GM12874 (cell line): ENCODE measurements at regions not wholly inside any gene's neighbourhood (a gene's known extent, or its start where the extent isn't known, plus 50 kb on each side); places are given as distances from the start of the nearest gene placed in this dataset.

Experiments
- TF ChIP-seq, protein P1 (sequence below): IDR thresholded peaks from 2 replicates; pipeline ENCODE4 v1.5.1; 2011; ENCODE audit warnings: low read depth, mild to moderate bottlenecking, control low read depth, low read length, moderate library complexity; ENCODE audit not compliant: insufficient read depth

GRCh38 chr14:97417331-97417730, 620.1 kb downstream of the VRK1 start:
- TF ChIP-seq, protein P1, sequence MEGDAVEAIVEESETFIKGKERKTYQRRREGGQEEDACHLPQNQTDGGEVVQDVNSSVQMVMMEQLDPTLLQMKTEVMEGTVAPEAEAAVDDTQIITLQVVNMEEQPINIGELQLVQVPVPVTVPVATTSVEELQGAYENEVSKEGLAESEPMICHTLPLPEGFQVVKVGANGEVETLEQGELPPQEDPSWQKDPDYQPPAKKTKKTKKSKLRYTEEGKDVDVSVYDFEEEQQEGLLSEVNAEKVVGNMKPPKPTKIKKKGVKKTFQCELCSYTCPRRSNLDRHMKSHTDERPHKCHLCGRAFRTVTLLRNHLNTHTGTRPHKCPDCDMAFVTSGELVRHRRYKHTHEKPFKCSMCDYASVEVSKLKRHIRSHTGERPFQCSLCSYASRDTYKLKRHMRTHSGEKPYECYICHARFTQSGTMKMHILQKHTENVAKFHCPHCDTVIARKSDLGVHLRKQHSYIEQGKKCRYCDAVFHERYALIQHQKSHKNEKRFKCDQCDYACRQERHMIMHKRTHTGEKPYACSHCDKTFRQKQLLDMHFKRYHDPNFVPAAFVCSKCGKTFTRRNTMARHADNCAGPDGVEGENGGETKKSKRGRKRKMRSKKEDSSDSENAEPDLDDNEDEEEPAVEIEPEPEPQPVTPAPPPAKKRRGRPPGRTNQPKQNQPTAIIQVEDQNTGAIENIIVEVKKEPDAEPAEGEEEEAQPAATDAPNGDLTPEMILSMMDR, result no peak

DNA sequence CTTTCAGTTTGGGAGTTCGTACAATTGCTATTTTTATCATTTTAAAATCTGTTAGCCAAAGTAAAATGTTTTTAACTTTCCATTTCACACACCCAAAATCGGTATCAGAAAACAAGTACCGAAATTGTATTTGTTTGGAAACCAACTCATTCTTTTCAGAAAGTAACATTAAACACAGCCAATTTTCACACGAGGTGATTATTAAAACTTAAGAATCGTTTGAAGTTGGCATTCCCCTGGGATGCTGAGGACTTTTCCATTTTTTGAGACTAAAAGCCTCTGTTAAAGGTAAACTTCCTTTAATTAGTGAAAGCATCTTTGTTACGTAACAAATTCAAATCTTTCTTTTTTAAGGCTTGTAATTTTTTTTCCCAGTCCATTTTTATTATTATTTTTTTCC, 623.0 kb downstream of the VRK1 start:
- TF ChIP-seq, protein P1, result no peak

GRCh38 chr14:97426776-97427175, 629.6 kb downstream of the VRK1 start:
- TF ChIP-seq, protein P1, result no peak; the same call in 1 of the 2 replicates

- TF ChIP-seq, protein P1, result no peak
These were observed 631.7 kb downstream of the VRK1 start for GRCh38 chr14:97428808-97429440.

DNA sequence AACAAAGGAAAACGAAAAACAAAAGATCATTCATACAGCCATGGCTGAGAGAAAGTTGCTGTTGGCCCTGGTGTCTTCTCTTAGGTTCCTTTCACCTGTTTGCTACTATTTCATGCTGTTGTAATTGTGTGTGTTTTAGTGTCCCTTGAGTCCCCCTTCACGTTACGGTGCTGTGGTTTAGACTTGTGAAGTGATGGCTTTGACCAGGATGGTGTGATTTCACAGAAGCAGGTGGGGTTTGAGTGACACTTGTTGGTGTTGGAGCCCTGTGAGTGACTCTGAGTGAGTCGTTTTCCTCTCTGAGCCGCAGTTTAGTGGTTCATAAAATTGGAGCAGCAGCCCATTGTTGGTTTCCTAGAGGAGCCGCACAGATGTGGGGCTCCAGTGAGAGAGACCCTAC, 635.4 kb downstream of the VRK1 start:
- TF ChIP-seq, protein P1, result no peak

GRCh38 chr14:97441740-97442362, 644.7 kb downstream of the VRK1 start:
- TF ChIP-seq, protein P1, result no peak

DNA sequence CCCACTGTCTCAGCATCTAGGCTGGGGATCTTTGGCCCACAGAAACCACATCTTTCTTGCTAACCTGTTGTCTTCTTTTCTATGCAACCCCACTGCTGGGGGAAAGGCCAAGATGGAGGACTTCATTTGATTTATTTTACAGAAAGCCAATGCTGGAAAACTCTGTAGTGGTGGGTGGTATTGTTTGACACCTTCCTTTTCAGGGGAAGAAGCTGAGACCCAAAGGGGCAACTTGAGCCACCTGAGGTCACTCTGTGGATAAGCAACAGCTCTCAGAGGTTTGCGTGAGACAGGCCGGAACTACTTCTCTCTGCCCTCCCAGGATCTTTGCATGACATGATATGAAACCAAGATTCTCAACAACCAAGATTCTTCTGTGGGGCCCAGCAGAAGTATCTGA, 645.2 kb downstream of the VRK1 start:
- TF ChIP-seq, protein P1, result no peak
